Liver (tissue), 8 donors: ENCODE measurements at regions not wholly inside any gene's neighbourhood (a gene's known extent, or its start where the extent isn't known, plus 50 kb on each side); places are given as distances from the start of the nearest gene placed in this dataset.

Experiments
- DNase-seq: peaks from one replicate; pipeline ENCODE4 v3.0.0-alpha.2; 2017; ENCODE audit warnings: low spot score
- H3K27ac ChIP-seq, 2 donors: one replicate each; pipeline ENCODE4 v1.7.0; 2013; ENCODE audit warnings: inconsistent platforms in 2 of 2, low read length in 2 of 2, control low read depth in 1 of 2, low read depth in 1 of 2, mild to moderate bottlenecking in 1 of 2
- H3K27me3 ChIP-seq, 4 donors: one replicate each; pipeline versions ENCODE4 v1.6.1 to v1.7.0; 2013; ENCODE audit warnings: low read length in 3 of 4, inconsistent platforms in 1 of 4, mild to moderate bottlenecking in 1 of 4, moderate library complexity in 1 of 4; ENCODE audit not compliant: control insufficient read depth in 4 of 4, insufficient read depth in 4 of 4
- H3K36me3 ChIP-seq, 4 donors: one replicate each; pipeline versions ENCODE4 v1.6.1 to v1.7.0; 2013; ENCODE audit warnings: low read length in 3 of 4, mild to moderate bottlenecking in 3 of 4, low read depth in 1 of 4, moderate library complexity in 1 of 4; ENCODE audit not compliant: control insufficient read depth in 4 of 4, insufficient read depth in 3 of 4
- H3K4me1 ChIP-seq, 4 donors: one replicate each; pipeline versions ENCODE4 v1.6.1 to v1.7.0; 2013; ENCODE audit warnings: low read length in 3 of 4, mild to moderate bottlenecking in 3 of 4, moderate library complexity in 1 of 4; ENCODE audit not compliant: control insufficient read depth in 4 of 4, insufficient read depth in 4 of 4
- H3K4me3 ChIP-seq, 3 donors: one replicate each; pipeline versions ENCODE4 v1.6.1 to v1.7.0; 2013; ENCODE audit warnings: low read length in 3 of 3, control low read depth in 1 of 3, low read depth in 1 of 3, mild to moderate bottlenecking in 1 of 3
- H3K9ac ChIP-seq, 2 donors: one replicate each; pipeline ENCODE4 v1.7.0; 2013; ENCODE audit warnings: low read length in 2 of 2, mild to moderate bottlenecking in 2 of 2, moderate library complexity in 2 of 2, control low read depth in 1 of 2, low read depth in 1 of 2
- H3K9me3 ChIP-seq, 4 donors: one replicate each; pipeline versions ENCODE4 v1.6.1 to v1.7.0; 2013; ENCODE audit warnings: low read length in 3 of 4; ENCODE audit not compliant: control insufficient read depth in 4 of 4
- FOXA1 ChIP-seq: IDR thresholded peaks from 2 replicates; pipeline ENCODE4 v1.6.1; 2016; ENCODE audit warnings: antibody characterized with exemption
- FOXA2 ChIP-seq: IDR thresholded peaks from 2 replicates; pipeline ENCODE4 v1.6.1; 2016; ENCODE audit warnings: antibody characterized with exemption
- GABPA ChIP-seq, 2 donors: IDR thresholded peaks in 1 of 2; conservative IDR thresholded peaks in 1 of 2; 2 replicates each; pipeline ENCODE4 v1.6.1; 2016; ENCODE audit warnings: antibody characterized with exemption in 2 of 2, mild to moderate bottlenecking in 1 of 2, moderate library complexity in 1 of 2
- HNF4A ChIP-seq, 2 donors: conservative IDR thresholded peaks; 2 replicates each; pipeline ENCODE4 v1.6.1; 2016; ENCODE audit warnings: antibody characterized with exemption in 2 of 2, mild to moderate bottlenecking in 2 of 2
- HNF4G ChIP-seq: IDR thresholded peaks from 2 replicates; pipeline ENCODE4 v1.6.1; 2016; ENCODE audit warnings: antibody characterized with exemption
- JUND ChIP-seq, 2 donors: IDR thresholded peaks; 2 replicates each; pipeline ENCODE4 v1.6.1; 2016; ENCODE audit warnings: antibody characterized with exemption in 2 of 2
- RAD21 ChIP-seq, 2 donors: IDR thresholded peaks; 2 replicates each; pipeline ENCODE4 v1.6.1; 2016; ENCODE audit warnings: antibody characterized with exemption in 2 of 2, mild to moderate bottlenecking in 2 of 2
- RXRA ChIP-seq, 2 donors: IDR thresholded peaks; 2 replicates each; pipeline ENCODE4 v1.6.1; 2017 to 2018; ENCODE audit warnings: antibody characterized with exemption in 2 of 2, mild to moderate bottlenecking in 1 of 2
- SP1 ChIP-seq: IDR thresholded peaks from 2 replicates; pipeline ENCODE4 v1.6.1; 2018; ENCODE audit warnings: antibody characterized with exemption, mild to moderate bottlenecking
- WGBS: extraction: QIAGEN DNeasy Blood & Tissue Kit; methylation state at CpG from one replicate; pipeline ENCODE4 v1.1.7; 2013; 5-methylcytosine and 5-hydroxymethylcytosine counted together
- TF ChIP-seq, protein P1 (sequence below): fragments of 150-350 bp; IDR thresholded peaks from 2 replicates; pipeline ENCODE4 v1.5.1; 2017; ENCODE audit warnings: improper control_type of control experiment, low read depth, low read length; ENCODE audit not compliant: missing input control
- TF ChIP-seq, protein P2 (sequence below): IDR thresholded peaks from 2 replicates; pipeline ENCODE4 v1.6.1; 2016; ENCODE audit warnings: antibody characterized with exemption
- TF ChIP-seq, protein P3 (sequence below): IDR thresholded peaks from 2 replicates; pipeline ENCODE4 v1.6.1; 2016; ENCODE audit warnings: antibody characterized with exemption
- TF ChIP-seq, protein P4 (sequence below): IDR thresholded peaks from 2 replicates; pipeline ENCODE4 v1.6.1; 2016; ENCODE audit warnings: antibody characterized with exemption, mild to moderate bottlenecking
- TF ChIP-seq, protein P5 (sequence below): IDR thresholded peaks from 2 replicates; pipeline ENCODE4 v1.6.1; 2016; ENCODE audit warnings: antibody characterized with exemption
- donor health status: healthy.
- donor health status: healthy.
- donor health status: healthy.
- donor health status: healthy.
- donor health status: healthy.

DNA sequence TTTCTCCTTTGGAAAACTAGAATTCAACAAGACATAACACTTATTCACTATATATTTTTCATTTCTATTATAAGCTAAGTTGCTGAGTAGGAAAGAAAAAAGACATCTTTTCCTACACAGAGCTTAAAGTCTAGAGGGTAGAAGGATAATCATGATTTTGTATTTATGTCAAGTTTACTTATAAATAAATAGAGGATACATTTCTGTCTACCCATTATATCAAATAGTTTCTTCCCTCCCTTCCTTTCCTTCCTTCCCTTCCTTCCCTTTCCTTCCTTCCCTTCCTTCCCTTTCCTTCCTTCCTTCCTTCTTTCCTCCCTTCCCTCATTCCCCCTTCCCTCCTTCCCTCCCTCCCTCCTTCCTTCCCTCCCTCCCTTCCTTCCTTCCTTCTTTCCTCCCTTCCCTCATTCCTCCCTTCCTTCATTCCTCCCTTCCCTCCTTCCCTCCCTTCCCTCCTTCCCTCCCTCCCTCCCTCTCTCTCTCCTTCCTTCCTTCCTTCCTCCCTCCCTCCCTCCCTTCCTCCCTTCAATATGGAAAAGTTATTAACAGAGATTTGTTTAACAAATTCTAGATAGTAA, 308.4 kb upstream of the COL3A1 start:
- no peaks in the 10 kb centered on the region for H3K9me3 ChIP-seq
- no peak overlapping the region for H3K27ac ChIP-seq
- DNase-seq: no peak
- H3K4me1 ChIP-seq: no peaks in the 10 kb centered on the region
- TF ChIP-seq JUND (IDR thresholded peaks at IDR 0.05) (no peak), HNF4A (conservative IDR thresholded peaks at IDR 0.05) (no peak), FOXA2 (no peak)
- H3K27me3 ChIP-seq: no peaks in the 10 kb centered on the region
- H3K9ac ChIP-seq: no peak overlapping the region
- H3K36me3 ChIP-seq: no peaks in the 10 kb centered on the region
- H3K4me3 ChIP-seq: no peak overlapping the region

DNA sequence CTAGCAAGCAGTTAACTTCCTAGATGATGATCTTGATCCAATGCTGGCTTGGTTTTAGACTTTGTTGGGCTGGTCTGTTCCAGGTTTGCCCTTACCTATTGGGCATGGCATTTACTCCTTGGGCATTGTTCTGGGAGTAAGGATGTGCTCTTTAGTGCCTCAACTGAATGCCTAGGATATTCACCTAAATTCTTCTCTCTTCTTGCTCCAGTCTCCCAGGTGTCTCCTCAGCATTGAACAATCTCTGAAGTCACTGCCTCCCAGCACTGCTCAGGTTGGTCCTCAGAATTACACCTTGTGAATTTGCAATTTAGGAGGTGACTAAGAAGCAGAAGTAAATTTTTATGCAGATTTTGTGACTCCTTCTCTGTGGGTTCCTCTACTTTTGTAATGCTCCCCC, 307.7 kb upstream of the COL3A1 start:
- no peak overlapping the region for H3K4me3 ChIP-seq
- no peak overlapping the region for H3K9ac ChIP-seq

DNA sequence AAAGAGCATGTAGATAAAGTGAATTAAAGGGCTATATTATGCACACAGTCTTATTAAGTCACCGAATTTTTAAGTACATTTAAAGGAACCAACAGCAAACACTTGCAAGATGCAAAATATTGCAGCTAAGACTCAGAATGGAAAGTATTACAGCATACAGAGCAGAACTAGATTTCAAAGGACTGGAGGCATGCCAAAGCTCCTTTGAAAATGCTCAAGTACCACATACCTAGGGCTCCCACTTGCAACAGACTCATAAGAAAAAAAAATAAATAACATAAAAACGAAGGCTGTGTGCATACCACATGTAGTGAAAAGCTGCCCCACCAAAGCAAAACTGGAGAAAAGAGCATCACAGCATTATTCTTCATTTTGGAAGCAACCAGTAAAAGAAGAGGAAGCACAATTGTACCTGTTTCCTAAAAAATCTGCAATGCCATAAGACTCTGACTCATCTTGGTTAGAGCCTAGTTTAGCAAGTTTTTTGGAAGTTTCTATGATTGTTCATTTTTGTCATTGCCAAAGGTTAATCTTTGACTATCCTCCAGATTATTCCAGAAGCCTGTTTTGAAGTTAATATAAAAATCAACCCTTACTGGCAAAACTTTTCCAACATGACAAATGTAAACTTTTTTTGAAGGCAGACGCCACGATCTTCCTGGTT, 306.0 kb upstream of the COL3A1 start:
- H3K36me3 ChIP-seq: no peaks in the 10 kb centered on the region
- H3K27me3 ChIP-seq: no peaks in the 10 kb centered on the region
- H3K4me3 ChIP-seq: no peak overlapping the region
- no peak for DNase-seq
- no peak overlapping the region for H3K9ac ChIP-seq
- WGBS: 69% methylated on average over 4 of the region's 4 CpGs
- no peak overlapping the region for H3K27ac ChIP-seq
- H3K9me3 ChIP-seq: no peaks in the 10 kb centered on the region
- H3K4me1 ChIP-seq: no peaks in the 10 kb centered on the region
- no peak for TF ChIP-seq RXRA (IDR thresholded peaks at IDR 0.05)
- TF ChIP-seq JUND (IDR thresholded peaks at IDR 0.05): no peak
- no peak for TF ChIP-seq HNF4G
- TF ChIP-seq, protein P1, sequence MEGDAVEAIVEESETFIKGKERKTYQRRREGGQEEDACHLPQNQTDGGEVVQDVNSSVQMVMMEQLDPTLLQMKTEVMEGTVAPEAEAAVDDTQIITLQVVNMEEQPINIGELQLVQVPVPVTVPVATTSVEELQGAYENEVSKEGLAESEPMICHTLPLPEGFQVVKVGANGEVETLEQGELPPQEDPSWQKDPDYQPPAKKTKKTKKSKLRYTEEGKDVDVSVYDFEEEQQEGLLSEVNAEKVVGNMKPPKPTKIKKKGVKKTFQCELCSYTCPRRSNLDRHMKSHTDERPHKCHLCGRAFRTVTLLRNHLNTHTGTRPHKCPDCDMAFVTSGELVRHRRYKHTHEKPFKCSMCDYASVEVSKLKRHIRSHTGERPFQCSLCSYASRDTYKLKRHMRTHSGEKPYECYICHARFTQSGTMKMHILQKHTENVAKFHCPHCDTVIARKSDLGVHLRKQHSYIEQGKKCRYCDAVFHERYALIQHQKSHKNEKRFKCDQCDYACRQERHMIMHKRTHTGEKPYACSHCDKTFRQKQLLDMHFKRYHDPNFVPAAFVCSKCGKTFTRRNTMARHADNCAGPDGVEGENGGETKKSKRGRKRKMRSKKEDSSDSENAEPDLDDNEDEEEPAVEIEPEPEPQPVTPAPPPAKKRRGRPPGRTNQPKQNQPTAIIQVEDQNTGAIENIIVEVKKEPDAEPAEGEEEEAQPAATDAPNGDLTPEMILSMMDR: no peak
- TF ChIP-seq, protein P2, sequence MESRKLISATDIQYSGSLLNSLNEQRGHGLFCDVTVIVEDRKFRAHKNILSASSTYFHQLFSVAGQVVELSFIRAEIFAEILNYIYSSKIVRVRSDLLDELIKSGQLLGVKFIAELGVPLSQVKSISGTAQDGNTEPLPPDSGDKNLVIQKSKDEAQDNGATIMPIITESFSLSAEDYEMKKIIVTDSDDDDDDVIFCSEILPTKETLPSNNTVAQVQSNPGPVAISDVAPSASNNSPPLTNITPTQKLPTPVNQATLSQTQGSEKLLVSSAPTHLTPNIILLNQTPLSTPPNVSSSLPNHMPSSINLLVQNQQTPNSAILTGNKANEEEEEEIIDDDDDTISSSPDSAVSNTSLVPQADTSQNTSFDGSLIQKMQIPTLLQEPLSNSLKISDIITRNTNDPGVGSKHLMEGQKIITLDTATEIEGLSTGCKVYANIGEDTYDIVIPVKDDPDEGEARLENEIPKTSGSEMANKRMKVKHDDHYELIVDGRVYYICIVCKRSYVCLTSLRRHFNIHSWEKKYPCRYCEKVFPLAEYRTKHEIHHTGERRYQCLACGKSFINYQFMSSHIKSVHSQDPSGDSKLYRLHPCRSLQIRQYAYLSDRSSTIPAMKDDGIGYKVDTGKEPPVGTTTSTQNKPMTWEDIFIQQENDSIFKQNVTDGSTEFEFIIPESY: no peak
- no peak for TF ChIP-seq FOXA1
- TF ChIP-seq FOXA2: no peak
- TF ChIP-seq GABPA (IDR thresholded peaks at IDR 0.05 in 1 of 2, conservative IDR thresholded peaks at IDR 0.05 in 1 of 2): no peak
- no peak for TF ChIP-seq SP1
- TF ChIP-seq, protein P3, sequence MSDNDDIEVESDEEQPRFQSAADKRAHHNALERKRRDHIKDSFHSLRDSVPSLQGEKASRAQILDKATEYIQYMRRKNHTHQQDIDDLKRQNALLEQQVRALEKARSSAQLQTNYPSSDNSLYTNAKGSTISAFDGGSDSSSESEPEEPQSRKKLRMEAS: no peak
- TF ChIP-seq RAD21 (IDR thresholded peaks at IDR 0.05): no peak
- no peak for TF ChIP-seq HNF4A (conservative IDR thresholded peaks at IDR 0.05)
- TF ChIP-seq, protein P4, sequence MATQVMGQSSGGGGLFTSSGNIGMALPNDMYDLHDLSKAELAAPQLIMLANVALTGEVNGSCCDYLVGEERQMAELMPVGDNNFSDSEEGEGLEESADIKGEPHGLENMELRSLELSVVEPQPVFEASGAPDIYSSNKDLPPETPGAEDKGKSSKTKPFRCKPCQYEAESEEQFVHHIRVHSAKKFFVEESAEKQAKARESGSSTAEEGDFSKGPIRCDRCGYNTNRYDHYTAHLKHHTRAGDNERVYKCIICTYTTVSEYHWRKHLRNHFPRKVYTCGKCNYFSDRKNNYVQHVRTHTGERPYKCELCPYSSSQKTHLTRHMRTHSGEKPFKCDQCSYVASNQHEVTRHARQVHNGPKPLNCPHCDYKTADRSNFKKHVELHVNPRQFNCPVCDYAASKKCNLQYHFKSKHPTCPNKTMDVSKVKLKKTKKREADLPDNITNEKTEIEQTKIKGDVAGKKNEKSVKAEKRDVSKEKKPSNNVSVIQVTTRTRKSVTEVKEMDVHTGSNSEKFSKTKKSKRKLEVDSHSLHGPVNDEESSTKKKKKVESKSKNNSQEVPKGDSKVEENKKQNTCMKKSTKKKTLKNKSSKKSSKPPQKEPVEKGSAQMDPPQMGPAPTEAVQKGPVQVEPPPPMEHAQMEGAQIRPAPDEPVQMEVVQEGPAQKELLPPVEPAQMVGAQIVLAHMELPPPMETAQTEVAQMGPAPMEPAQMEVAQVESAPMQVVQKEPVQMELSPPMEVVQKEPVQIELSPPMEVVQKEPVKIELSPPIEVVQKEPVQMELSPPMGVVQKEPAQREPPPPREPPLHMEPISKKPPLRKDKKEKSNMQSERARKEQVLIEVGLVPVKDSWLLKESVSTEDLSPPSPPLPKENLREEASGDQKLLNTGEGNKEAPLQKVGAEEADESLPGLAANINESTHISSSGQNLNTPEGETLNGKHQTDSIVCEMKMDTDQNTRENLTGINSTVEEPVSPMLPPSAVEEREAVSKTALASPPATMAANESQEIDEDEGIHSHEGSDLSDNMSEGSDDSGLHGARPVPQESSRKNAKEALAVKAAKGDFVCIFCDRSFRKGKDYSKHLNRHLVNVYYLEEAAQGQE: no peak

More for the DNA sequence above, 307.7 kb upstream of the COL3A1 start:
- Histone ChIP-seq H3K27ac (no peak overlapping the region), H3K4me1 (no peaks in the 10 kb centered on the region), H3K27me3 (no peaks in the 10 kb centered on the region), H3K36me3 (no peaks in the 10 kb centered on the region), H3K9me3 (no peaks in the 10 kb centered on the region)
- DNase-seq: no peak
- TF ChIP-seq, protein P5, sequence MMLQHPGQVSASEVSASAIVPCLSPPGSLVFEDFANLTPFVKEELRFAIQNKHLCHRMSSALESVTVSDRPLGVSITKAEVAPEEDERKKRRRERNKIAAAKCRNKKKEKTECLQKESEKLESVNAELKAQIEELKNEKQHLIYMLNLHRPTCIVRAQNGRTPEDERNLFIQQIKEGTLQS: no peak
- no peak for TF ChIP-seq RXRA (IDR thresholded peaks at IDR 0.05)
- no peak for TF ChIP-seq RAD21 (IDR thresholded peaks at IDR 0.05)
- TF ChIP-seq FOXA1: no peak
- TF ChIP-seq, protein P3: no peak
- TF ChIP-seq, protein P2: no peak
